Left lobe of liver (tissue), 2 donors: ENCODE measurements at regions not wholly inside any gene's neighbourhood (a gene's known extent, or its start where the extent isn't known, plus 50 kb on each side); places are given as distances from the start of the nearest gene placed in this dataset.
"Not testable (repeated sequence)": the region's sequence is repeated elsewhere in the genome, so short reads cannot be mapped to it uniquely, and the experiment has no call there.

Experiments
- ATAC-seq: fragments of 200-7000 bp; cut with Tn5 transposase; one replicate; pipeline ENCODE4 v1.9.1; 2020; ENCODE audit warnings: mild to moderate bottlenecking, moderate library complexity
- DNase-seq: peaks from one replicate; pipeline ENCODE4 v3.0.0-alpha.2; 2020; ENCODE audit warnings: low spot score
- donor health status: DM: no; HTN: no; CAD: no; lungs with moderate emphysema.
- donor health status: DM: no; HTN: yes; CAD: no.

GRCh38 chr5:104375345-104375744 is 812.8 kb upstream of the NUDT12 start:
- DNase-seq (no peak), ATAC-seq (no peak)

- ATAC-seq (no peak), DNase-seq (no peak)
These were observed 810.2 kb upstream of the NUDT12 start for GRCh38 chr5:104372796-104373195.

GRCh38 chr5:104372376-104372775 is 809.8 kb upstream of the NUDT12 start:
- ATAC-seq, result no peak
- no peak for DNase-seq

GRCh38 chr5:104370523-104370922 is 807.9 kb upstream of the NUDT12 start:
- DNase-seq (no peak), ATAC-seq (no peak)

GRCh38 chr5:104367978-104368377 is 805.4 kb upstream of the NUDT12 start:
- DNase-seq (no peak), ATAC-seq (no peak)

- ATAC-seq (no peak), DNase-seq (no peak)
These were observed 801.0 kb upstream of the NUDT12 start for GRCh38 chr5:104363567-104363966.

- ATAC-seq (no peak), DNase-seq (no peak)
These were observed 799.3 kb upstream of the NUDT12 start for GRCh38 chr5:104361932-104362331.

- DNase-seq (no peak), ATAC-seq (no peak)
These were observed 792.8 kb upstream of the NUDT12 start for GRCh38 chr5:104355350-104355749.

GRCh38 chr5:104353371-104353770 is 790.8 kb upstream of the NUDT12 start:
- DNase-seq (no peak), ATAC-seq (no peak)

GRCh38 chr5:104352954-104353353 is 790.4 kb upstream of the NUDT12 start:
- ATAC-seq (no peak), DNase-seq (no peak)

- DNase-seq (no peak), ATAC-seq (no peak)
These were observed 784.6 kb upstream of the NUDT12 start for GRCh38 chr5:104347119-104347708.

GRCh38 chr5:104345222-104346016 is 782.8 kb upstream of the NUDT12 start:
- DNase-seq, result no peak
- ATAC-seq, result no peak

- DNase-seq (no peak), ATAC-seq (no peak)
These were observed 782.2 kb upstream of the NUDT12 start for GRCh38 chr5:104344809-104345208.

GRCh38 chr5:104327801-104328200 is 765.2 kb upstream of the NUDT12 start:
- DNase-seq (no peak), ATAC-seq (no peak)

- ATAC-seq, result no peak
- DNase-seq, result no peak
These were observed 764.4 kb upstream of the NUDT12 start for GRCh38 chr5:104326966-104327365.

GRCh38 chr5:104325356-104325755 is 762.8 kb upstream of the NUDT12 start:
- no peak for DNase-seq
- ATAC-seq, result no peak

- not testable (repeated sequence) for ATAC-seq, DNase-seq
These were observed 754.1 kb upstream of the NUDT12 start for GRCh38 chr5:104316676-104317075.

GRCh38 chr5:104312481-104312880 is 749.9 kb upstream of the NUDT12 start:
- ATAC-seq, result no peak
- no peak for DNase-seq

- DNase-seq, result no peak
- no peak for ATAC-seq
These were observed 743.0 kb upstream of the NUDT12 start for GRCh38 chr5:104305602-104306001.

GRCh38 chr5:104299998-104300706 is 737.6 kb upstream of the NUDT12 start:
- DNase-seq (no peak), ATAC-seq (no peak)

GRCh38 chr5:104298518-104298917 is 735.9 kb upstream of the NUDT12 start:
- DNase-seq, result no peak
- ATAC-seq, result no peak

- DNase-seq, result no peak
- ATAC-seq, result no peak
These were observed 734.5 kb upstream of the NUDT12 start for GRCh38 chr5:104297076-104297475.
